T-helper 2 cell treated with Interferon-gamma antibody and Interleukin-4, amounts not matched to agents 100 ng/mL and 5 ng/mL, for 36 hours (primary cell): ENCODE measurements at regions not wholly inside any gene's neighbourhood (a gene's known extent, or its start where the extent isn't known, plus 50 kb on each side); places are given as distances from the start of the nearest gene placed in this dataset.

ENCODE experiments used
- intact Hi-C: fragments of 100-400 bp; cut with micrococcal nuclease; formaldehyde crosslinking; loops from one replicate; pipeline ENCODE4 v1.15.1; 2023

GRCh38 chr16:48903039-48903438 lies 293.1 kb upstream of the N4BP1 start:
- intact Hi-C loops, result no loop called here

GRCh38 chr16:48901712-48902374 lies 291.9 kb upstream of the N4BP1 start:
- intact Hi-C loops, result no loop called here

- intact Hi-C loops, result no loop called here
Observed at GRCh38 chr16:48899500-48899899, 289.5 kb upstream of the N4BP1 start.

- intact Hi-C loops, result no loop called here
Observed at GRCh38 chr16:48897698-48898205, 287.8 kb upstream of the N4BP1 start.

- intact Hi-C loops, result no loop called here
Observed at GRCh38 chr16:48895142-48895541, 285.2 kb upstream of the N4BP1 start.

- intact Hi-C loops, result no loop called here
Observed at GRCh38 chr16:48892893-48893292, 282.9 kb upstream of the N4BP1 start.

GRCh38 chr16:48887646-48888210 lies 277.7 kb upstream of the N4BP1 start:
- intact Hi-C loops, result no loop called here

GRCh38 chr16:48885471-48885870 lies 275.5 kb upstream of the N4BP1 start:
- intact Hi-C loops, result no loop called here

- intact Hi-C loops, result no loop called here
Observed at GRCh38 chr16:48881272-48881671, 271.3 kb upstream of the N4BP1 start.

- intact Hi-C loops, result no loop called here
Observed at GRCh38 chr16:48879223-48880122, 269.5 kb upstream of the N4BP1 start.

GRCh38 chr16:48877946-48878345 lies 268.0 kb upstream of the N4BP1 start:
- intact Hi-C loops, result no loop called here

GRCh38 chr16:48870141-48870540 lies 260.2 kb upstream of the N4BP1 start:
- intact Hi-C loops, result no loop called here

GRCh38 chr16:48865520-48865919 lies 255.5 kb upstream of the N4BP1 start:
- intact Hi-C loops, result no loop called here

- intact Hi-C loops, result no loop called here
Observed at GRCh38 chr16:48864055-48864454, 254.1 kb upstream of the N4BP1 start.

- intact Hi-C loops, result no loop called here
Observed at GRCh38 chr16:48862087-48862532, 252.1 kb upstream of the N4BP1 start.

GRCh38 chr16:48860341-48860740 lies 250.4 kb upstream of the N4BP1 start:
- intact Hi-C loops, result no loop called here

- intact Hi-C loops, result no loop called here
Observed at GRCh38 chr16:48852951-48853350, 243.0 kb upstream of the N4BP1 start.

- intact Hi-C loops, result no loop called here
Observed at GRCh38 chr16:48852458-48852857, 242.5 kb upstream of the N4BP1 start.

GRCh38 chr16:48850097-48850770 lies 240.3 kb upstream of the N4BP1 start:
- intact Hi-C loops, result no loop called here

- intact Hi-C loops, result no loop called here
Observed at GRCh38 chr16:48846277-48846676, 236.3 kb upstream of the N4BP1 start.

- intact Hi-C loops, result no loop called here
Observed at GRCh38 chr16:48845261-48845660, 235.3 kb upstream of the N4BP1 start.

- intact Hi-C loops, result no loop called here
Observed at GRCh38 chr16:48838349-48838748, 228.4 kb upstream of the N4BP1 start.
